Stimulated activated CD8-positive, alpha-beta memory T cell treated with anti-CD3 and anti-CD28 coated beads, Interleukin-7, amount 100 ng/mL, for 4 hours (primary cell): ENCODE measurements at regions not wholly inside any gene's neighbourhood (a gene's known extent, or its start where the extent isn't known, plus 50 kb on each side); places are given as distances from the start of the nearest gene placed in this dataset.
"Not testable (repeated sequence)": the region's sequence is repeated elsewhere in the genome, so short reads cannot be mapped to it uniquely, and the experiment has no call there.

Experiments
- DNase-seq, 2 donors: peaks; one replicate each; pipeline ENCODE4 v3.0.0-alpha.2; 2020; ENCODE audit warnings: low read depth in 2 of 2

DNA sequence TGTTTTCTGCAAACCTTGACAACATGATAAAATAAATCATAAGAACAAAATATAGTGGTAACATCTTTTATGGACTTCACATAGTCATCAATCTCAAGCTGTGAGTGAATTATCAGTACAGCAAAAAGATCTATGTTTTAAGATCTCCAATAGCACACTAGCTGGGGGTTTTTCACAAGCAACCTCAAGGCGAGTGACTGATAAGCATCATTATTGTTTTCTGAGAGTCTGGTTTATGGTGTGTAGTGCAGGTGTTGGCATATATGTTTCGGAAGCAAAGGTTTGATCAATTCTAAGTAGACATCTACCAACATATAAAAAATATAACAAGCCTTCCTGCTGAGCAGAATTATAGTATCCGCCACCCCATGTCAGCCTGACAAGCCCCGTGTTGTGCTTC, 403.8 kb upstream of the MGMT start:
- DNase-seq = no peak

GRCh38 chr10:129063877-129064276, 403.2 kb upstream of the MGMT start:
- no peak for DNase-seq

- DNase-seq = not testable (repeated sequence)
These were observed 400.5 kb upstream of the MGMT start for GRCh38 chr10:129066529-129066928.

DNA sequence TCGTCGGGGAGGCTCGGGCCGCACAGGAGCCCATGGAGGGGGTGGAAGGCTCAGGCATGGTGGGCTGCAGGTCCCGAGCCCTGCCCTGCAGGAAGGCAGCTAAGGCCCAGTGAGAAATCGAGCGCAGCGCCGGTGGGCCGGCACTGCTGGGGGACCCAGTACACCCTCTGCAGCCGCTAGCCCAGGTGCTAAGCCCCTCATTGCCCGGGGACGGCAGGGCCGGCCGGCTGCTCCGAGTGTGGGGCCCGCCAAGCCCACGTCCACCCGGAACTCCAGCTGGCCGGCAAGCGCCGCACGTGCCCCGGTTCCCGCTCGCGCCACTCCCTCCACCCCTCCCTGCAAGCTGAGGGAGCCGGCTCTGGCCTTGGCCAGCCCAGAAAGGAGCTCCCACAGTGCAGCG, 395.6 kb upstream of the MGMT start:
- not testable (repeated sequence) for DNase-seq

DNA sequence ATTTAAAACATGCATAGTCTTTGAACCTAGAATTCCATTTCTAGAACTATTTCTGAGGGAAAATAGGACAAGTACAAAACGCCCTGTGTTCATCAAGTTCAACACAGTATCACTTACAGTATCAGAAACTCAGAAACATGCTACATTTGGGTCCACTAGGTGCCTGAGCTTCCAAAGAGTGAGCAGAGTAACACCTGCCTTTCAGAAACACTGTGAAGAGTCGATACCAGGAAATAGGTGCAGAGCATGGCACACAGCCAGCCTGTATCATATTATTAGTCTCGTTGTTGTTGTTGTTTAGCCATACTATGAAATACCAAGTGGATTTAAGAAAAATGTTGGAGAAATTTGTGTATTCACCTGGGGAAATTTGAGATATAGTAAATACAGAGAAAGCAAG, 392.1 kb upstream of the MGMT start:
- no peak for DNase-seq

- DNase-seq = no peak
These were observed 391.5 kb upstream of the MGMT start for GRCh38 chr10:129075508-129075907.

GRCh38 chr10:129075927-129076326, 391.1 kb upstream of the MGMT start:
- no peak for DNase-seq

GRCh38 chr10:129078346-129078745, 388.7 kb upstream of the MGMT start:
- DNase-seq = no peak

DNA sequence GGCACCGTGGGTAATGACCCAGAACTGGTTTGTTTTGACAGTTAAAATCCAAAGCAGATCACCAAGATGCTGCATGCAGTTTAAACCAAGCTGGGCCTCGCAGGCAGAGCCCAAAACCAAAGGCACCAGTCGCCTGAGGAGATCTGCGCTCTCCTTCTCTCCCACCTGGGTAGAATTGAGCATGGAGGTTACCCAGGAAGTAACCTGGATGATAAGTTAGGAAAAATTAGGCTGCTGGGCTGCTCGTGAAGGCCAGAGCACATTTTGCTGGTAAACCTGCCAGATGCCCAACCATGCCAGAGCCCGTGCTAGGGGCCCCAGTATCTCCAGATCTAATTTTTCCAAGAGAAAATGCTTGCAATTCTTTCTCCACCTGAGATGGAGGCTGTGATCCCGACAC, 388.3 kb upstream of the MGMT start:
- DNase-seq = no peak

- no peak for DNase-seq
These were observed 387.3 kb upstream of the MGMT start for GRCh38 chr10:129079705-129080104.

DNA sequence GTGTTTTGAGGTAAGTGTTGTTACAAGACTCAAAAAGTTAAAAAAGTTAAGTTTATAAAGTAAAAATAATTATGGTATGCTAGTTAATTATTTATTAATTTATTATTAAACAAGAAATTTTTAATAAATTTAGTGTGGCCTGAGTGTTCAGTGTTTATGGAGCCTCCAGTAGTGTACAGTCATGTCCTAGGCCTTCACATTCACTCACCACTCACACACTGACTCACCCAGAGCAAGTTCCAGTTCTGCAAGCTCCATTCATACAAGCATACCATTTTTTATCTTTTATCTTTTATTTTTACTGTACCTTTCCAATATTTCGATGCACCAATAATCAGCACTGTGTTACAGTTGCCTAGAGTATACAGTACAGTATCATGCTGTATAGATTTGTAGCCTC, 381.2 kb upstream of the MGMT start:
- DNase-seq = no peak

DNA sequence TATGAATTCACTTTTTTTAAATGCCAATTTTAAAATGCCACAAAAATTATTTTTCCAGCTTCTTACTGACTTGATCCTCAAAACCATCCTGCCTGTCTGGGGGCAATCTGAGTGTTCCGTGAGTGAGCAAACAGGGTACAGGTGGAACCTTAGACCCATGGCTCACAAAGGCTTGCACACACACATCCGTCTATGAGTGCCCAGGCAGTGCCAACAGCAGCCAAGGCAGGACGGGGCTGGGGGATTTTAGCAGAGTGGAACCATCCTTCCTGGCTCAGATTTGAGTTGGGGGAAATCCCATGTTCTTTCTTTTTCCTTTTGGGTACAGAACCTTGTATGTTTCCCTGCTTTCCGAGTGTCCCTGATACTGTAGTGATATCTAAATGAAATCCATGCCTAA, 377.7 kb upstream of the MGMT start:
- DNase-seq = no peak

- no peak for DNase-seq
These were observed 376.9 kb upstream of the MGMT start for GRCh38 chr10:129090165-129090564.

DNA sequence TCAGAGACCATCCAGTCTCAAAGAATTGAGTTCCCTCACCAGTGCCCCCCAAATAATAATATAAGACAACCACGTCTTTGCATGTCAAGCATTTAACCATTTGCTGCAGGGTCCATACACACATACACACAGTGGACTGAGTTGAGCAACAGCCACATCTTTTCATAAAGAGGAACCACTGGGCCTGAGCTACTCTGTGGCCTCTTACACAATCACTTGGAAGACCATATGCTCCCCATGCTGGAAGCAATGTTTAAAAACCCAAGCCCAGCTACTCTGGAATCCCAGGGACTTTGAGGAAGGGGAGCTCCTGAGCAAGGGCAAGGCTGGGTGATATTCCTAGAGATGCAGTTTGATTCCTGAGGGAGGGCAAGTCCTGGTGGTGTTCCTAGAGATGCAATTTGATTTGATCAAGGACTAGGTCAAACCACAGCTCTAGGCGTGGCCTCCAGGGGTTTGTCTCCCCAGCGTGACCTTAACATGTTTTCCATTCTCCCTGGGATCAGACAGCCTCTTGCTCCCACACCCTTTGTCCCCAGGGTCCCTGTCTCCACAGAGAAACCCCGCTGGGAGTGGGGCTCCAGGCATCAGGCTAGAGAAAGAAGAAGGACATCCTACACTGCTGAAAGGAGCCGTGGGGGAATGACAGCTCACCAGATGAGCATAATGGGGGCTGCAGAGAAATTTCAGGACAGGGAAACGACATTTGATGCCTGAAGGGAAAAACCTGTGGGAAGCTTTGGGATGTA, 376.2 kb upstream of the MGMT start:
- no peak for DNase-seq

- no peak for DNase-seq
These were observed 373.4 kb upstream of the MGMT start for GRCh38 chr10:129093641-129094040.

DNA sequence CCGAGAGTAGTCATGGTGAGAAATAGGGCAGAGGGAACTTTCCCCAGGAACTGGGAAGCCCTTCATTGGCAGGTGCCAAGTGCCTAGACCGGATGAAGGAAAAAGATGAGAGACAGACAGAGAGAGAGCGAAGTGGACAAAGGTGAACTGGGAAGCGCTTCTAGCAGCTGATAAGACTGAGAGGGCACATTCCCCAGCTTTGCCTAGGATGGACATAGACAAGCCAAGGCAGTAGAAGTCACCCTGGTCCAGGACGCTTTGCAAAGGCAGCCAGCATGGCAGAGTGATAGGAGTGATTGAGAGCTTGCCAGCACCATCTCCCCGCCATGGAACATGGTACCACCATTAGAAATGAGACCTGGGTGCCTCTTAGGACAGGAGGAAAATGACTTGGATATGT, 372.8 kb upstream of the MGMT start:
- DNase-seq = no peak

DNA sequence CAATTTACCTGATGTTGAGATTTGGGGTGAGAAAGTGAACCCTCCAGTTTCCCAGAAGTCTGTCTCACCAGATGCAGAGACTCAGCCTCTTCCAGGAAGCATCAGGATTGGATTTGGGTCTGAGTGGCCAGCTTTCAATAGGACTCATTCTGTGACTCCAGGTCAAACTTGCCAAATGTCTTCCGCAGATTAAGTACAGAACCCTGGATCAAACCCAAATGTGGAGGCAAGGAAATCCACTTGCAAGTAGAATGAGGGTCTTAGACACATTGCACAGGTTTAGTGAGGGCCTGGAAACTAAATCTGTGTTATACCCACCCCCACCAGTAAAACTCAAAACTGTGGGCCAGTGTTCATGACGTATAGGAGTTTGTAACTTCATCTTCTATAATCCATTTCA, 372.2 kb upstream of the MGMT start:
- DNase-seq = no peak

- DNase-seq = no peak
These were observed 371.4 kb upstream of the MGMT start for GRCh38 chr10:129095680-129096064.

DNA sequence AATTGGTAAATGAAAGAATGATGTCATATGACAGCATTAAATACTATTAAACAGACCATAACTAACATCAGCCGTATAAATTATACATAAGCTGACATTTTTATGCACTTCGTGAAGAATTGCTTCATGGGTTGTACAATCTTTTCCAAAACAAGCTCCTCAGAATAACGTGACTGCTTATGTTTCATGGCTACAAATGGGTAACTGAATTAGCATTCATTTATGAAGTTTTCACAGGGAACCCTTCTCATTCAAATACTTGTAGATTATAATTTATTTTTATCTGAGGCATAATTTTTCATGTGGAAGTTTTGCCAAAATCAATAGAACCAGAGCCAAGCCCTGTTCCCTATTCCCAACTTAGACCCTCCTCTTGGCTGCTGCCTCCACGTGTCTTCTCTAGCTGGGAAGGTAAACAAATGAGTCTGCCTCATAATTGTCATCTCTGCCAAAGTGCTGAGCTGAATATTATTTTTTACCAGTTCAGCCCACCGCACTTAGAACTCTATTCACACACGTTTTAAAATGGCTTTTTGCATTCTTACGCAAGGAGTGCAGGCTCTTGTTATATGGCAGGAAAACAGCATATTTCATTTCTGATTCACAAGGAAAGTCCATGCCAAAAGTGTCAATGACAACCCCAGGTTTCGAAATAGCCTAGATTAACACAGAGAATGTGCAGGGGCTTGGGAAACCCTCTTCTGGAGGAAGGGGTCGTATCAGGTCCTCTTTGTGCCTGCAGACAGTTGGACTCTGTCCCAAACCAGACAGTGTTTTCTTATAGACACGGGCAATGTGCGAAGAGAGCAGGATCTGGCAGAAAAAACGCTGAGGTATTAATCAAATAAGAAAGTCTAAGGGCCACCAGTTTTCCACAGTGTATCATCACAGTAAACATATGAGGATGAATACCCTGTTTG, 370.7 kb upstream of the MGMT start:
- no peak for DNase-seq

DNA sequence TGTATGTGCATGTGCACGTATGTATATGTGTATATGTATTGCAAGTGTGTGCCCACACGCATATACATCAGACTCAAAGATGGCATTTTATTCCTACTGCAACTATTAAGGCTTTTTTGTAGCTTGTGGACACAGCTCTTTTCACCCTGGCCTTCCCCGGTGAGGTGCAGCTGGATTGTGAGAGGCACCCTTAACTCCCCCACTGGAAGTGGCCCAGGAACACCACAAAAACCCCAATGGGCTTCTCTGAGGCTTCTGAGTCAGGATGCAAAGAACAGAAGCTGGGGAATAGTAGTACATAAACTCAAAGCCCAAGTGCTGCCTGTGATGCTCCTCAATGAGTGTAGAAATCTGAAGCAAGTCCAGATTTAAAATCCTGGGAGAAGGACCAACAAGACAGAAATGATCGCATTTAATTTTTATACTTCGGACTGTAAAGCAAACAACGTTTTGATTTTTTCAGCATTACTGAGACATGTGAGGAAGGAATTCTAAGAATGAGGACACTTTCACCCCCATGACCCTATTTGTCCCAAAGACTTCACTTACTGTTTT, 369.2 kb upstream of the MGMT start:
- no peak for DNase-seq

DNA sequence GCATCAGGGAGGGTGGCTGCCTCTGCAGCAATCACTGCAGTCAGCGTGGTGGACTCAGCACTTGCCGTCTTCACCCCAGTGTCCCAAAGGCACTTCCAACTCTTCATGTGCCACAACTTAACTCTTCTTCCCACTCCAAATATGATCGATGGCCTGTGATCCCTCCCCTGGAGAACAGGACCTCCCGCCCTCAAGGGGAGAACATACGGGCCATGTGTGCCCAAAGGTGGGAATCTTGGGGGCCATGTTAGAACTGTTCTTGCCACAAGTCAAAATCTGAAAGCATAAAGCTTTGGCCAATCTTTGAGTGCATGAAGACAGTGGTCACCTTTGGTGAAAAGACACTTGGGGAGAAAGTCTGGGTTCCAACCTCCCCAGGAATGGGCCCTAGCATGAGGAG, 368.5 kb upstream of the MGMT start:
- no peak for DNase-seq

- DNase-seq = no peak
These were observed 367.6 kb upstream of the MGMT start for GRCh38 chr10:129099486-129099885.

DNA sequence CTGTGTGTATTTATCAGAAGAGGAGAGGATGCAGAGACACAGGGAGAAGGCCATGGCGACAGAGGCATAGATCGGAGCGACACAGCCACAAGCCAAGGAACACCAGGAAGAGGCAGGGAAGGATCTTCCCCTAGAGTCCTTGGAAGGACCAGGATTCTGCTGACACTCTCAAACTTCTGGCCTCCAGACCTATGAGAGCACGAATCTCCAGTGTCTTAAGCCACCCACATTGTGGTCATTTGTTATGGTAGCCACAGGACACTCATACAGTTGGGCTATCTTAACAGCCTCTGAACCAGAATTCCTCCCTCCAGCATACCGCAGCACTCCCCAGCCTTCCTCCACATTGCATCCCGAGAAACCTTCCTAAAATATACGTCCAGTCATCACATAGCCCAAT, 367.0 kb upstream of the MGMT start:
- no peak for DNase-seq
